Amygdala (tissue), 56 donors: ENCODE measurements at regions not wholly inside any gene's neighbourhood (a gene's known extent, or its start where the extent isn't known, plus 50 kb on each side); places are given as distances from the start of the nearest gene placed in this dataset.
"Not testable (repeated sequence)": the region's sequence is repeated elsewhere in the genome, so short reads cannot be mapped to it uniquely, and the experiment has no call there.

Experiments
- DNase-seq, 56 donors: peaks; one replicate each; lab custom pipeline; 2025; lab: John Stamatoyannopoulos, UW

- no peak for DNase-seq
These were observed 546.2 kb downstream of the TMEM135 start for GRCh38 chr11:87583931-87584330.

- DNase-seq, result no peak
These were observed 537.4 kb downstream of the TMEM135 start for GRCh38 chr11:87575088-87575487.

DNA sequence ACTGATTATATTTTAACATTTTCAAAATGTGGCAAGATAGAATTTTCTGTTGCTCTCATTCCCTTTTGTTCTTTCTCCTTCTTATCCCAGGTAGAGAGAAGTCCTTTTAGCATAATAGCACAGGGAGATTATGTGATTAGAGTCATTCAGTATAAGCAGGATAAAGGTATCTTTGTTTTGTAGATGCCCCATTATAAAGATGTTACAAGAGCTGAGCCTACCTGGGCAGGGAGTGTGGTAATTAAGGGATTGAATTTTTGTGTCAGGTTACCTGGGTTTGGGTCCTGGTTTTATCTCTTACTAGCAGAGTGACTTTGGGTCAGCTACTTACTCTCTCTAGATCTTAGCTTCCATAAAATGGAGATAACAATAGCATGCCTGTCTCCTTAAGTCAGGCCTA is 536.5 kb downstream of the TMEM135 start:
- no peak for DNase-seq

DNA sequence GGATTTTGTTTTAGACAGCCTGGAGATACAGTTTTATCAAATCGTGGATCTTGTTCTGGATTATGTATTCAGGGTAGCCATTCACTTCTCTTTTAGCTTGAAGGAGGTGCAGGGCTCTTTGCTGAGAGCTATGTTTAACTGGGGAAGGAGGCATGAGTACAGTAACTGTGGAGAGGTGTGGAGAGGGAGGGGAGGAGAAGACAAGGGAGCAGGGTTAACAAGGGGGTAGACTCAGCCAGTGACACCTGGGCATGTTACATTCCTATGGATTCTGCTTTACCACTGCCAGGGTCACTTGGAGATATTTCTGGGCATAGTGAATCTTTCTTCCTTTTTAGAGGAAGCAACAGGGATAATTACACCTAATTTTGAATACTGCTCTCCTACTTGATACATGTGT is 536.0 kb downstream of the TMEM135 start:
- DNase-seq, result no peak

DNA sequence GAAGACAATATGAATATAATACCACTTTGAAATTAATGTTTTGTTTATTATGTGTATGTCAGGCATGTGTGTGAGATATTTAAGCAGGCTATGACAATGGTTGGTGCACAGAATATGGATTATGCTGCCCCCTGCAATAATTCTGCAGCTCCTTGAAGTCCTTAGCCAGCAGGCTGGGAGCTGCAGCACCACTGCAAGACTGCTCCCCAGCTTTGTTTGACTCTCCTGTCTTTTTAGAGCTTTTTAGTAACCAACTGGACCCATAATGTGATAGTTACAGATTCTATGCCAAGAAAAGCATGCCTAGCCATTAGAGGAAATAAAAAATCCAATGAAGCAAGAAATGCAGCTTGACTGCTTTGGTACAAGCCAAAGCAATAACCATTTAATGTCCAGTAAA is 535.1 kb downstream of the TMEM135 start:
- DNase-seq, result no peak

GRCh38 chr11:87560352-87560751 is 522.6 kb downstream of the TMEM135 start:
- no peak for DNase-seq

GRCh38 chr11:87559852-87560251 is 522.1 kb downstream of the TMEM135 start:
- not testable (repeated sequence) for DNase-seq

DNA sequence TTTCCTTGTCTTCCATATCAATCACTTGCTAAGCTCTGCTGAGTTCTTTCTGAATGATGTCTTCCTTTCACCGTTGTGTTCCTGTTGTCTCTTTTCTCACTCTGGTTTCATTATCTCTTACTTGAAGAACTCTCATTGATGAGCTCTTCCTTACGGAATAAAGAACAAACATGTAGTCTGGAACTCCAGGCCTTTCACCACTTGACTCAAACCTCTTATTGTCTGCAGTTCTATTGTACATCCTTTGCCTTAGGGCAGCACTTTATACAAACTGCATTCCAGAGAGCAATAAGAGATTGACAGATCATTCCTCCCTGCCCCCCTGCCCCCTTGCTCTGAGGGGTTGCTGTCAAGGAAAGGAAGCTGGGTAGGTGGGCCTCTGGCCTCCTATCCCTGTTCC is 517.4 kb downstream of the TMEM135 start:
- no peak for DNase-seq

DNA sequence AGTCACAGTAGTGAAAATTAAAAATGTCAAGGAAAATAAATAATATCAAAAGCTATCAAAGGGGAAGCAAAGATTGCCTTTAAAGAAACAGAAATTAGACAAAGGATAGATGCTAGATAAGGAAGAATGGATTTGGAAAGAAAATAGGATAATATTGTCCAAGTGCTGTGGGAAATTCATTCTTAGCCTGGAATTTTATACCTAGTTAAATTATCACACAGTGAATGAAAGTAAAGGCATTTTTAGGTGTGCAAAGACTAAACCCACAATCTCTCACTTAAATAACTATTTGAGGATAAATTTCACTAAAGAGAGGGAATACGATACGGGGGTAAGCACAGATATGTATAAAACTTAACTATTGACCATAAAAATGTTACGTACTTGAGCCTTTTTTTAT is 511.1 kb downstream of the TMEM135 start:
- DNase-seq, result no peak

DNA sequence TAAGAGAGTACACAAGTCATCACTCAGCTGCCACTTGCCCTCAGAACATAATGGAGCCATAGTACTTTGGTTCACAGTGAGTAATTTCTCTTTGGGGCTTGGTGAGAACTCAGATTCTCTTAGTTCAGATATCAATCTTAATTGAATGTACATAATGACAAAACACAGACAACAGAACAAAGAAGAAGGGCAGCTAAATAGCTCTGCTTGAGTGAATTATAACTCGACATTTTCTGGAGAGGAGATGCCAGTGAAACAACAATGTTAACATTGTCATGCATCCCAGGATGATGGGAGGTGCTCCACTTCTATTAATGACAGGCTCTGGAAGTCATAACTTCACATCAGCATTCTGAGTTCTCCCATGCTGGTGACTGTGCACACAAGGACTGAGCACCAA is 508.1 kb downstream of the TMEM135 start:
- no peak for DNase-seq

GRCh38 chr11:87539596-87539995 is 501.9 kb downstream of the TMEM135 start:
- no peak for DNase-seq

DNA sequence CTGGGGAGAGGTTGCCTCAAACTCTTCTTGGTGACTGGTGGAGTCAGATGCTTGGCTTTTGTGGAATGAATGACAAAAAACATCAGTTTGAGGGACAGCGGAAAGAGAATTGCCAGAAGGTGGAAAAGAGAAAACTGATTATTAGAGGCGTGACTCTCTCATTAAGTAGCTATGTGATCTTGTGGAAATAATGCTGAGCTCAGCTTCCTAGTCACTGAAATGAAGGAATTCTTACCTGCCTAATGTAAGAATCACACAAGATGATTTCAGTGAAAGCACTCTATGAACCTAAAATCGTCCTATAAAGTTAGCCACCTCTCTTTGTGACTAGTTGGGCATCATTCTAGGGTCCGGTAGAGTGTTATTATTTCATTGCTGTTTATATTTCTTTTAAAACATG is 498.8 kb downstream of the TMEM135 start:
- DNase-seq, result no peak

DNA sequence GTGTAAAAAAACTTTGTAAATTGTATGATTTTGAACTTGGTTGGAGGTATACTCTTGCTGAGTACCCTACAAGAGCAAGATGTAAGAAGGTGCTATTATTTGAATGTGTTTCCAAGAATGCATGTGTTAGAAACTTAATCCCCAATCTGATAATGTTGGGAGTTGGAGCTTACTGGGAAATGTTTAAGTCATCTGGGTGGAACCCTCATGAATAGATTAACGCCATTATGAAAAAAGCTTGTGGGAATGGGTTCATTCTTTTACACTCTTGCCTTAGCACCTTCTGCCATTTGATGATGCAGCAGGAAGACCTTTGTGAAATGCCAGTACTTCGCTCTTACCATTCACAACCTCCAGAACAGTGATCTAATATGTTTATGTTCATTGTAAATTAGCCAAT is 498.3 kb downstream of the TMEM135 start:
- no peak for DNase-seq

DNA sequence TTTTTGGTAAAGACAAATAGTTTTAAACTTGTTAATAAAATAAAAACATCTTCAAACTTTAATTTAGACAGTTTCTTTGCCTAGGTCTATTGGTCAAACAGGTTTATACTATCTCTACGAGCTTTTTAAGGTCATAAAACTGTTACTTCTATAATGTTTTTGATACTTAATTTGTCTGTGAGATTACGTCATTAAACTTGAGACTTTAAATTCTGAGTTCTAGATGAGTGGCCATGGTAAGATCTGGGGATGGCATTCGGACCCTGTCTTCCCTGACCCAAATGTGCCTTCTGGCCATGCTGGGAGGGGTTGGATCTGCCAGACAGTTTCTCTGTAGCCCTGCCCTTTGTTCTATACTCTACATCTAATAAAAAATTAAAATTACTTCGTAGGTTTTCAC is 497.8 kb downstream of the TMEM135 start:
- no peak for DNase-seq

DNA sequence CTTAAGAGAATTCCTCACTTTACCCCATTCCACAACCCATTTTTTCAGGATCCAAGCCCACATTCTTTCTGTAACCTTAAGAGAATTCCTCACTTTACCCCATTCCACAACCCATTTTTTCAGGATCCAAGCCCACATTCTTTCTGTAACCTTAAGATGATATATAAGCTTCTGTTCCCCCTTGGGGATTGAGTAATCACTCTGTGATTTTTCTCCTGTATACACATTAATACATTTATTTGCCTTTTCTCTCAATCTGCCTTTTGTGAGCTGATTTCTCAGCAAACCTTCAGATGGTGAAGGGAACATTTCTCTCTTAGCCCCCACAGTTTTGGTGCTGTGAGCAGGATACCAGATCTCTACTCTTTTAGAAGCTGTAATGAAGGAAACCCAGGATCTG is 494.1 kb downstream of the TMEM135 start:
- DNase-seq, result not testable (repeated sequence)

DNA sequence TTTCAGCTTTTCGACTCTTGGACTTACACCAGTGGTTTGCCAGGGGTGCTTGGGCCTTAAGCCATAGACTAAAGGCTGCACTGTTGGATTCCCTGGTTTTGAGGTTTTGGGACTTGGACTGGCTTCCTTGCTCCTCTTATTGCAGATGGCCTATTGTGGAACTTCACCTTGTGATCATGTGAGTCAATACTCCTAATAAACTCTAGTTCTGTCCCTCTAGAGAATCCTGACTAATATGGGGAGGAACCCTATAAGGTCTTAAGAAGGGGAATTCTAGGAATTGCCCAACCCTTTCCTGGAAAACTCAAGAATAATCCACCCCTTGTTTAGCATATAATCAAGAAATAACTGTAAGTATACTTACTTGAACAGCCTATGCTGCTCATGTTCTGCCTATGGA is 491.8 kb downstream of the TMEM135 start:
- no peak for DNase-seq

GRCh38 chr11:87528752-87529151 is 491.0 kb downstream of the TMEM135 start:
- no peak for DNase-seq

- DNase-seq, result no peak
These were observed 485.5 kb downstream of the TMEM135 start for GRCh38 chr11:87523276-87523675.

DNA sequence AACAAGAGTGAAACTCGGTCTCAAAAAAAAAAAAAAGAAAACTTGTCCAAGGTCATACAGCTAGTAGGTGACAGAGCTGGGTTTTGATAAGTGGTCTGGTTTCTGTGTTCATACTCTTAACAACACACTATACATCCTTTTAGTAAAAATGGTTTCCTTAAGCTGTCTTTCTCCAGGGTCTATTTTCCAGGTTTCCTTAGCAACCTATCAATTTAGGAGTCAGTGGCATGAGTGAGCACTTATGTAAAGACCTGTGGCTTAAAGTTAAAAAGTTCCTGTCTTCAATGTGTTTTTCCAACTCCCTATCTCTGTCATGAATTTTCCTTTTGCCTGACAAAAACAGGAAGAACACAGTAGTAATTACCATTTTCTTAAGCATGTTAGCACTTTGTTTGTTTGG is 480.5 kb downstream of the TMEM135 start:
- no peak for DNase-seq

GRCh38 chr11:87517351-87517750 is 479.6 kb downstream of the TMEM135 start:
- no peak for DNase-seq

DNA sequence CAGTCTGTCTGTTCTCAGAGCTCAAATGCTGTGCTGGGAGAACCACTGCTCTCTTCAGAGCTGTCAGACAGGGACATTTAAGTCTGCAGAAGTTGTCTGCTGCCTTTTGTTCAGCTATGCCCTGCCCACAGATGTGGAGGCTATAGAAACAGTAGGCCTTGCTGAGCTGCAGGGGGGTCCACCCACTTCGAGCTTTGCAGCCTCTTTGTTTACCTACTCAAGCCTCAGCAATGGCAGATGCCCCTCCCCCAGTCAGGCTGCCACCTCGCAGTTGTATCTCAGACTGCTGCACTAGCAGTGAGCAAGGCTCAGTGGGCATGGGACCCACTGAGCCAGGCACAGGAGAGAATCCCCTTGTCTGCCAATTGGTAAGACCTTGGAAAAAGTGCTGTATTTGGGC is 470.0 kb downstream of the TMEM135 start:
- not testable (repeated sequence) for DNase-seq

GRCh38 chr11:87506946-87507345 is 469.2 kb downstream of the TMEM135 start:
- not testable (repeated sequence) for DNase-seq

GRCh38 chr11:87501388-87501787 is 463.7 kb downstream of the TMEM135 start:
- no peak for DNase-seq

DNA sequence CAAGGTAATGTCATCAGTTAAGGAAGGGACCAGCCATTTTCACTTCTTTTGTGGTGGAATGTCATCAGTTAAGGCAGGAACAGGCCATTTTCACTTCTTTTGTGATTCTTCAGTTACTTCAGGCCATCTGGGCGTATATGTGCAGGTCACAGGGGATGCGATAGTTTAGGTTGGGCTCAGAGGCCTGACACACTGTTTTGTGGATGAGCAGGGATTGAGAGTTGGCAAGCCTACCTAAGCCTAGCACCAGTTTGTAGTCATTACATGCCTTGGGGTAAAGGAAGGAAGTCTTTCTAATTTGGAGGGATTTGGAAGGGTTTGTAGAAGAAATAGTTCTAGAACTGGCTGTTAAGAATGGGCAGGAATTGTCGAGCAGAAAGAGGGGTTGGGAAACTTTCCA is 457.2 kb downstream of the TMEM135 start:
- not testable (repeated sequence) for DNase-seq
